ENCODE measurements at regions not wholly inside any gene's neighbourhood (a gene's known extent, or its start where the extent isn't known, plus 50 kb on each side); places are given as distances from the start of the nearest gene placed in this dataset. TPM values are rescaled to one million over a fixed set of nuclear protein-coding genes. Genes with fewer than 3 reads are reported as not detected.
"Not testable (repeated sequence)": the region's sequence is repeated elsewhere in the genome, so short reads cannot be mapped to it uniquely, and the experiment has no call there.

- not testable (repeated sequence) for H2BK5ac ChIP-seq (ENCODE audit: low read depth, low read length, poor library complexity, severe bottlenecking); H2BK12ac ChIP-seq (ENCODE audit: low read length in 2 of 2); H4K8ac ChIP-seq (ENCODE audit: low read length); DNase-seq; H3K9ac ChIP-seq (ENCODE audit: low read length); H4K91ac ChIP-seq (ENCODE audit: low read length); H3K79me1 ChIP-seq (replicated peaks; ENCODE audit: low read length, poor library complexity, severe bottlenecking); H3K27me3 ChIP-seq (ENCODE audit: control insufficient read depth in 1 of 2, insufficient read depth in 1 of 2, low read length in 2 of 2); H3K4me1 ChIP-seq (ENCODE audit: control insufficient read depth, insufficient read depth, low read depth, low read length); H3K4ac ChIP-seq (ENCODE audit: low read depth in 1 of 2, low read length in 2 of 2); H3K23ac ChIP-seq (ENCODE audit: low read length in 2 of 2); H3K14ac ChIP-seq (ENCODE audit: low read length in 2 of 2); H2BK15ac ChIP-seq (ENCODE audit: low read depth, poor library complexity, severe bottlenecking); H3K36me3 ChIP-seq (ENCODE audit: control insufficient read depth in 1 of 2, insufficient read depth in 2 of 2, low read depth in 1 of 2, low read length in 2 of 2); H2AK5ac ChIP-seq (ENCODE audit: low read length, severe bottlenecking); H3K9me3 ChIP-seq (ENCODE audit: control insufficient read depth, low read length); H2BK120ac ChIP-seq (ENCODE audit: low read depth, low read length); H2AFZ ChIP-seq (ENCODE audit: low read depth, low read length); H3K18ac ChIP-seq (ENCODE audit: low read depth in 1 of 2, low read length in 2 of 2); H3K27ac ChIP-seq (ENCODE audit: low read length, poor library complexity, severe bottlenecking)
- Histone ChIP-seq H3K4me2 (ENCODE audit: low read length, poor library complexity, severe bottlenecking) (peak overlapping the region; percentile 63), H3K4me3 (ENCODE audit: insufficient read depth in 1 of 2, low read depth in 1 of 2, low read length in 2 of 2) (peak overlapping the region in 1 of 2 experiments; percentile 62)
- WGBS, result no CpG with 5 or more reads among the region's 22 CpGs
Measured at GRCh38 chr1:120664376-120665249, 59.1 kb upstream of the NBPF26 start.

- H2BK15ac ChIP-seq (ENCODE audit: low read depth, poor library complexity, severe bottlenecking); H2BK5ac ChIP-seq (ENCODE audit: low read depth, low read length, poor library complexity, severe bottlenecking); H3K36me3 ChIP-seq (ENCODE audit: control insufficient read depth in 1 of 2, insufficient read depth in 2 of 2, low read depth in 1 of 2, low read length in 2 of 2); H4K91ac ChIP-seq (ENCODE audit: low read length); H3K4ac ChIP-seq (ENCODE audit: low read depth in 1 of 2, low read length in 2 of 2); H2AFZ ChIP-seq (ENCODE audit: low read depth, low read length); H3K79me1 ChIP-seq (replicated peaks; ENCODE audit: low read length, poor library complexity, severe bottlenecking); H3K27ac ChIP-seq (ENCODE audit: low read length, poor library complexity, severe bottlenecking); H3K9ac ChIP-seq (ENCODE audit: low read length); H2BK120ac ChIP-seq (ENCODE audit: low read depth, low read length); H2AK5ac ChIP-seq (ENCODE audit: low read length, severe bottlenecking); H3K18ac ChIP-seq (ENCODE audit: low read depth in 1 of 2, low read length in 2 of 2); DNase-seq; H2BK12ac ChIP-seq (ENCODE audit: low read length in 2 of 2); H3K23ac ChIP-seq (ENCODE audit: low read length in 2 of 2); H3K27me3 ChIP-seq (ENCODE audit: control insufficient read depth in 1 of 2, insufficient read depth in 1 of 2, low read length in 2 of 2); H3K4me1 ChIP-seq (ENCODE audit: control insufficient read depth, insufficient read depth, low read depth, low read length); H3K9me3 ChIP-seq (ENCODE audit: control insufficient read depth, low read length); H3K14ac ChIP-seq (ENCODE audit: low read length in 2 of 2); H4K8ac ChIP-seq (ENCODE audit: low read length): not testable (repeated sequence)
- peak overlapping the region in 1 of 2 experiments; percentile 62 for H3K4me3 ChIP-seq (ENCODE audit: insufficient read depth in 1 of 2, low read depth in 1 of 2, low read length in 2 of 2)
- whole genome bisulfite sequencing, result no CpG with 5 or more reads among the region's 33 CpGs
- peak overlapping the region; percentile 63 for H3K4me2 ChIP-seq (ENCODE audit: low read length, poor library complexity, severe bottlenecking)
Measured at GRCh38 chr1:120665250-120665577, 58.5 kb upstream of the NBPF26 start.

GRCh38 chr1:120668187-120668586 is 55.6 kb upstream of the NBPF26 start:
- no CpG with 5 or more reads among the region's 1 CpG for WGBS
- not testable (repeated sequence) for H3K14ac ChIP-seq (ENCODE audit: low read length in 2 of 2); H2AK5ac ChIP-seq (ENCODE audit: low read length, severe bottlenecking); H2BK120ac ChIP-seq (ENCODE audit: low read depth, low read length); H3K36me3 ChIP-seq (ENCODE audit: control insufficient read depth in 1 of 2, insufficient read depth in 2 of 2, low read depth in 1 of 2, low read length in 2 of 2); H3K18ac ChIP-seq (ENCODE audit: low read depth in 1 of 2, low read length in 2 of 2); H2BK12ac ChIP-seq (ENCODE audit: low read length in 2 of 2); H3K23ac ChIP-seq (ENCODE audit: low read length in 2 of 2); H2BK5ac ChIP-seq (ENCODE audit: low read depth, low read length, poor library complexity, severe bottlenecking); H3K9ac ChIP-seq (ENCODE audit: low read length); H4K91ac ChIP-seq (ENCODE audit: low read length); H3K4ac ChIP-seq (ENCODE audit: low read depth in 1 of 2, low read length in 2 of 2); H2AFZ ChIP-seq (ENCODE audit: low read depth, low read length); H3K27ac ChIP-seq (ENCODE audit: low read length, poor library complexity, severe bottlenecking); H4K8ac ChIP-seq (ENCODE audit: low read length); H3K9me3 ChIP-seq (ENCODE audit: control insufficient read depth, low read length); DNase-seq; H2BK15ac ChIP-seq (ENCODE audit: low read depth, poor library complexity, severe bottlenecking); H3K4me3 ChIP-seq (ENCODE audit: insufficient read depth in 1 of 2, low read depth in 1 of 2, low read length in 2 of 2); H3K4me2 ChIP-seq (ENCODE audit: low read length, poor library complexity, severe bottlenecking); H3K27me3 ChIP-seq (ENCODE audit: control insufficient read depth in 1 of 2, insufficient read depth in 1 of 2, low read length in 2 of 2); H3K79me1 ChIP-seq (replicated peaks; ENCODE audit: low read length, poor library complexity, severe bottlenecking); H3K4me1 ChIP-seq (ENCODE audit: control insufficient read depth, insufficient read depth, low read depth, low read length)

Small RNA genes in the stretch of these regions (small RNA-seq; reads per million reads assigned to genes)
- not detected for gene RF00004 (ENCODE audit: low read depth)

Measured in mesenchymal stem cell (in vitro differentiated cells and primary cell).